ENCODE measurements at regions not wholly inside any gene's neighbourhood (a gene's known extent, or its start where the extent isn't known, plus 50 kb on each side); places are given as distances from the start of the nearest gene placed in this dataset.
A peak's percentile ranks its signal among the peaks of the same experiment; 100 is the strongest.

GRCh38 chr12:75635606-75636444, 124.4 kb upstream of the KRR1 start (continued):
- peak; percentile 55; the same call in 1 of the 2 replicates for TF ChIP-seq ZNF281 (CRISPR knock-in tag; IDR thresholded peaks at IDR 0.05; ENCODE audit: borderline replicate concordance)
- no peak for TF ChIP-seq MYNN (CRISPR knock-in tag; IDR thresholded peaks at IDR 0.05; ENCODE audit: low read depth)
- TF ChIP-seq ZNF605 (CRISPR knock-in tag; IDR thresholded peaks at IDR 0.05): no peak
- TF ChIP-seq, protein P1, sequence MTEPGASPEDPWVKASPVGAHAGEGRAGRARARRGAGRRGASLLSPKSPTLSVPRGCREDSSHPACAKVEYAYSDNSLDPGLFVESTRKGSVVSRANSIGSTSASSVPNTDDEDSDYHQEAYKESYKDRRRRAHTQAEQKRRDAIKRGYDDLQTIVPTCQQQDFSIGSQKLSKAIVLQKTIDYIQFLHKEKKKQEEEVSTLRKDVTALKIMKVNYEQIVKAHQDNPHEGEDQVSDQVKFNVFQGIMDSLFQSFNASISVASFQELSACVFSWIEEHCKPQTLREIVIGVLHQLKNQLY (CRISPR knock-in tag; IDR thresholded peaks at IDR 0.05): peak; percentile 64; the same call in 1 of the 2 replicates
- TF ChIP-seq MLLT10 (CRISPR knock-in tag; IDR thresholded peaks at IDR 0.05): no peak
- no peak for TF ChIP-seq ZNF616 (CRISPR knock-in tag; IDR thresholded peaks at IDR 0.05; ENCODE audit: low read depth)
- TF ChIP-seq ATF4 (CRISPR knock-in tag; IDR thresholded peaks at IDR 0.05): peak in 1 of 2 experiments; percentile 42; a peak in 1 of 4 replicates
- no peak for TF ChIP-seq NFE2L1 (CRISPR knock-in tag; IDR thresholded peaks at IDR 0.05; ENCODE audit: borderline replicate concordance)
- peak; percentile 96 for TF ChIP-seq HMG20A (CRISPR knock-in tag; IDR thresholded peaks at IDR 0.05; ENCODE audit: borderline replicate concordance)
- no peak for TF ChIP-seq ZSCAN29 (CRISPR knock-in tag; conservative IDR thresholded peaks at IDR 0.05)
- TF ChIP-seq ZNF749 (CRISPR knock-in tag; IDR thresholded peaks at IDR 0.05; ENCODE audit: borderline replicate concordance): no peak
- no peak for TF ChIP-seq ZNF704 (CRISPR knock-in tag; IDR thresholded peaks at IDR 0.05; ENCODE audit: borderline replicate concordance)
- TF ChIP-seq ZNF142 (CRISPR knock-in tag; IDR thresholded peaks at IDR 0.05): no peak
- TF ChIP-seq, protein P2, sequence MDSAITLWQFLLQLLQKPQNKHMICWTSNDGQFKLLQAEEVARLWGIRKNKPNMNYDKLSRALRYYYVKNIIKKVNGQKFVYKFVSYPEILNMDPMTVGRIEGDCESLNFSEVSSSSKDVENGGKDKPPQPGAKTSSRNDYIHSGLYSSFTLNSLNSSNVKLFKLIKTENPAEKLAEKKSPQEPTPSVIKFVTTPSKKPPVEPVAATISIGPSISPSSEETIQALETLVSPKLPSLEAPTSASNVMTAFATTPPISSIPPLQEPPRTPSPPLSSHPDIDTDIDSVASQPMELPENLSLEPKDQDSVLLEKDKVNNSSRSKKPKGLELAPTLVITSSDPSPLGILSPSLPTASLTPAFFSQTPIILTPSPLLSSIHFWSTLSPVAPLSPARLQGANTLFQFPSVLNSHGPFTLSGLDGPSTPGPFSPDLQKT (CRISPR knock-in tag; IDR thresholded peaks at IDR 0.05; ENCODE audit: borderline replicate concordance): no peak
- TF ChIP-seq ZNF564 (CRISPR knock-in tag; IDR thresholded peaks at IDR 0.05): no peak
